ENCODE measurements at regions not wholly inside any gene's neighbourhood (a gene's known extent, or its start where the extent isn't known, plus 50 kb on each side); places are given as distances from the start of the nearest gene placed in this dataset.

DNA sequence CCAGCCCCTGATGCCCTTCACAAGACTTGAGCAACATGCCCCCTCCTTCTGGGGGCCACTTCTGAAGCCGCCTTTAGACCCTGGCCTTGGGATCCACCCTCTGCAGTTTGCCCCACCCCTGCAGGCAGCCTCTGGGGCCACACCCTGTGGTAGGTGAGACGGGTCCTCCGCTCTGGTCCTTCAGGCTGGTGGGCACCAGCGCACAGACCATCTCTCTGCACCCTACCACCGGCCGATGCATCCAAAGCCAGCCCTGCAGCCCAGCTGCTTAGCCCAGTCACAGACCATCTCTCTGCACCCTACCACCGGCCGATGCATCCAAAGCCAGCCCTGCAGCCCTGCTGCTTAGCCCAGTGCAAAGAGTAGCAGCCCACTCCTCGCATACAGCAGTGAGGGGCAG lies 159.3 kb upstream of the ECI2 start:
- intact Hi-C loops (cut with DNase I), result no loop called here
- H3K4me1 ChIP-seq, result no peaks in the 10 kb centered on the region
- TF ChIP-seq, protein P1, sequence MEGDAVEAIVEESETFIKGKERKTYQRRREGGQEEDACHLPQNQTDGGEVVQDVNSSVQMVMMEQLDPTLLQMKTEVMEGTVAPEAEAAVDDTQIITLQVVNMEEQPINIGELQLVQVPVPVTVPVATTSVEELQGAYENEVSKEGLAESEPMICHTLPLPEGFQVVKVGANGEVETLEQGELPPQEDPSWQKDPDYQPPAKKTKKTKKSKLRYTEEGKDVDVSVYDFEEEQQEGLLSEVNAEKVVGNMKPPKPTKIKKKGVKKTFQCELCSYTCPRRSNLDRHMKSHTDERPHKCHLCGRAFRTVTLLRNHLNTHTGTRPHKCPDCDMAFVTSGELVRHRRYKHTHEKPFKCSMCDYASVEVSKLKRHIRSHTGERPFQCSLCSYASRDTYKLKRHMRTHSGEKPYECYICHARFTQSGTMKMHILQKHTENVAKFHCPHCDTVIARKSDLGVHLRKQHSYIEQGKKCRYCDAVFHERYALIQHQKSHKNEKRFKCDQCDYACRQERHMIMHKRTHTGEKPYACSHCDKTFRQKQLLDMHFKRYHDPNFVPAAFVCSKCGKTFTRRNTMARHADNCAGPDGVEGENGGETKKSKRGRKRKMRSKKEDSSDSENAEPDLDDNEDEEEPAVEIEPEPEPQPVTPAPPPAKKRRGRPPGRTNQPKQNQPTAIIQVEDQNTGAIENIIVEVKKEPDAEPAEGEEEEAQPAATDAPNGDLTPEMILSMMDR (IDR thresholded peaks at IDR 0.05), result no peak
- TF ChIP-seq POLR2AphosphoS5 (IDR thresholded peaks at IDR 0.05) (no peak), EP300 (IDR thresholded peaks at IDR 0.05) (no peak), POLR2A (IDR thresholded peaks at IDR 0.05) (no peak)
- H3K27me3 ChIP-seq, result no peaks in the 10 kb centered on the region
- H3K27ac ChIP-seq, result no peak overlapping the region
- WGBS, 2 donors, result 81 to 94% methylated on average over 9 of the region's 9 CpGs
- no peak for DNase-seq
- no peak overlapping the region for H3K4me3 ChIP-seq
- no peaks in the 10 kb centered on the region for H3K9me3 ChIP-seq
- no peaks in the 10 kb centered on the region for H3K36me3 ChIP-seq

DNA sequence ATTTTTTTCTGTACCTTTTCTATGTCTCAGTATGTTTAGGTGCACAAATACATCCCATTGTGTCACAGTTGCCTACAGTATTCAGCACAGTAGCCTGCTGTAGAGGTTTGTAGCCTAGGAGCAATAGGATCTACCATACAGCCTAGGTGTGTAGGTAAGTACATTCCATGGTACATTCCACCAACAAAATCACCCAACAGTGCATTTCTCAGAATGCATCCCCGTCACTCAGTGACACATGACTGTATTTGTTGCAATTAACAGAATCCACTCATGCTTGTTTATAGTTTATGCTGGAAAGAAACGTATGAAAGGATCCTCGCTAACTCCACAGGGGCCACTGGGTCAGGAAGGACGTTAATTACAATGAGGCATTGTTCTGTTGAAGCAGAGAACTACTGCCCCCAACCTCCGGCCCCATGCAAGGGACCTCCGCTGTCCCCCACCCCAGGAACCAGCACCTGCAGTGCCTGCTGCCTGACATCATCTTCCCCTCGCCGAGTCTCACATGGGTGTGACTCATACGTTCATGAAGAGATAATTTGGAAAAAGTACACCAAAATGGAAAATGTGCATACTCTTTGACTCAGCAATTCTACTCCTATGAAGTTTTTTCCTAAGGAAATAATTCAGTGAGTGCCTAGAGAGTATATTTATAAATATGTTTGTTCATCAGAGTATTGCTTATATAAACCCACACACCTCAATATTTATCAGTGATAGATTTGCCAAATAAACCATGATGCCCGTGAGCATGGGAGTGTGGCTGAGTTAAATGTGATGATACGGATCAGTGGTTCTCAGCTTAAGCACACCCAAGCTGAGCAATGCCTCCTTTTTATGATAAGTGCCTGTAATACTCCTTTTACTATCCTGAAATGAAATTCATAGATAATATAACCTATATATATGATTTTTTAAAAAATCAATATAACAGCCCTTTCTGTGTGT lies 156.4 kb upstream of the ECI2 start:
- Histone ChIP-seq H3K9me3 (no peaks in the 10 kb centered on the region), H3K36me3 (no peaks in the 10 kb centered on the region), H3K4me1 (no peaks in the 10 kb centered on the region), H3K27me3 (no peaks in the 10 kb centered on the region), H3K4me3 (no peak overlapping the region), H3K27ac (no peak overlapping the region)
- no peak for DNase-seq
- intact Hi-C loops (cut with DNase I), result no loop called here
- 79% methylated on average over 11 of the region's 11 CpGs for WGBS, 2 donors
- TF ChIP-seq POLR2AphosphoS5 (IDR thresholded peaks at IDR 0.05) (no peak), POLR2A (IDR thresholded peaks at IDR 0.05) (no peak), EP300 (IDR thresholded peaks at IDR 0.05) (no peak)
- TF ChIP-seq, protein P1 (IDR thresholded peaks at IDR 0.05), result no peak

DNA sequence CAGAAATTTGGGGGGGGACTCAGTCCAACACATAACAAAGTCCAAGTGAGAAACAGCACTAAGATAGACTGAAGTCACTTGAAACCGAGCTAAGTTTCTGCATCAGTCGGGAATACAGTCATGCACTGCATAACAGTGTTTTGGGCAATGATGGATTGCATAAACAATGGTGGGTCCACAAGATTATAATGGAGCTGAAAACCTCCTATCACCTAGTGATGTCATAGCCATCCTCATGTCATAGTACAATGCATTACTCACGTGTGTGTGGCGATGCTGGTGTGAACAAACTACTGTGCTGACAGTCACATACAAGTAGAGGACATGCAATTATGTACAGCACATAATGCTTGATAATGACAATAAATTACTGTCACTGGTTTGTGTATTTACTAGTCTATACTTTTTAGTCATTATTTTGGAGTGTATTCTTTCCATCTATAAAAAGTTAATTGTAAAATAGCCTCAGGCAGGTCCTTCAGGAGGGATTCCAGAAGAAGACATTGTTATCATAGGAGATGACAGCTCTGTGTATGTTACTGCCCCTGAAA lies 154.5 kb upstream of the ECI2 start:
- Histone ChIP-seq H3K9me3 (no peaks in the 10 kb centered on the region), H3K4me3 (no peak overlapping the region), H3K4me1 (no peaks in the 10 kb centered on the region), H3K36me3 (no peaks in the 10 kb centered on the region), H3K27me3 (no peaks in the 10 kb centered on the region), H3K27ac (no peak overlapping the region)
- 93 to 94% methylated on average over 4 of the region's 4 CpGs for WGBS, 2 donors
- TF ChIP-seq POLR2AphosphoS5 (IDR thresholded peaks at IDR 0.05) (no peak), POLR2A (IDR thresholded peaks at IDR 0.05) (no peak), EP300 (IDR thresholded peaks at IDR 0.05) (no peak)
- TF ChIP-seq, protein P1 (IDR thresholded peaks at IDR 0.05), result no peak
- intact Hi-C loops (cut with DNase I), result no loop called here
- no peak for DNase-seq

DNA sequence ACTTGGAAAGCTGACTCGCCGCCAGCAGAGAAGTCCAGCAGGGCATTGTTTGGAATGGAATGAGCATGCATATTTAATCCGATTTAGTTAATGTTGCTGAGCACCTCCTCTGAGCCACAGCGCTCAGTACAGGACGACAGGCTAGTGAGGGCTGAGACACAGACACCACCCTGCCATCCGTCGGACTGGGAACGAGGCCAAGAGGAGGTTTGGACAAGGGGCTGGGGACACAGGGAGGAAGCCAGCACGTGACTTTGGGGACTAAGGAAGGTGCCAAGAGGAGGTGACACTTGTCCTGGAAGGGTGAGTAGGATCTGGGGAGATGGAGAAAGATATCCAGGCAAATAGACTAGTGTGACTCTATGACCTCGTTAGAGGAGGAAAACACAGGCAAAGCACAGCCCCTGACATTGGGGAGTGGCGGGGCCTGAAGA lies 152.5 kb upstream of the ECI2 start:
- intact Hi-C loops (cut with DNase I), result no loop called here
- Histone ChIP-seq H3K4me1 (no peaks in the 10 kb centered on the region), H3K27me3 (no peaks in the 10 kb centered on the region), H3K9me3 (no peaks in the 10 kb centered on the region), H3K27ac (no peak overlapping the region), H3K36me3 (no peaks in the 10 kb centered on the region), H3K4me3 (no peak overlapping the region)
- WGBS, 2 donors, result 15 to 55% methylated on average over 11 of the region's 11 CpGs
- TF ChIP-seq POLR2AphosphoS5 (IDR thresholded peaks at IDR 0.05), result no peak
- TF ChIP-seq, protein P1 (IDR thresholded peaks at IDR 0.05), result no peak
- no peak for TF ChIP-seq POLR2A (IDR thresholded peaks at IDR 0.05)
- TF ChIP-seq EP300 (IDR thresholded peaks at IDR 0.05), result no peak
- no peak for DNase-seq

Measured in sigmoid colon (tissue), 6 donors.